Mammary epithelial cell (primary cell): ENCODE measurements at regions not wholly inside any gene's neighbourhood (a gene's known extent, or its start where the extent isn't known, plus 50 kb on each side); places are given as distances from the start of the nearest gene placed in this dataset.
"Not testable (repeated sequence)": the region's sequence is repeated elsewhere in the genome, so short reads cannot be mapped to it uniquely, and the experiment has no call there.

Experiments used
- CTCF ChIP-seq, 2 donors: IDR thresholded peaks in 1 of 2; conservative IDR thresholded peaks in 1 of 2; 2 replicates each; pipeline ENCODE4 v1.5.1; 2011 to 2012; ENCODE audit warnings: inconsistent platforms in 2 of 2, low read length in 2 of 2, mild to moderate bottlenecking in 2 of 2, control low read depth in 1 of 2, low read depth in 1 of 2; ENCODE audit not compliant: insufficient read depth in 1 of 2; ENCODE audit errors: extremely low read depth in 1 of 2
- EZH2 ChIP-seq: IDR thresholded peaks from 2 replicates; pipeline ENCODE4 v1.6.1; 2012; ENCODE audit warnings: low read length, inconsistent platforms, borderline replicate concordance

- TF ChIP-seq CTCF (conservative IDR thresholded peaks at IDR 0.05 in 1 of 2, IDR thresholded peaks at IDR 0.05 in 1 of 2; ENCODE audit: extremely low read depth in 1 of 2, insufficient read depth in 1 of 2, low read depth in 1 of 2, low read length in 2 of 2); EZH2: not testable (repeated sequence)
Measured at GRCh38 chr22:21251435-21251834, 132.1 kb upstream of the RIMBP3B start.
